Activated CD4-positive, alpha-beta T cell treated with anti-CD3 and anti-CD28 coated beads, Interleukin-2, Interleukin-6, amounts not matched to agents 100 ng/mL and 50 ng/mL, durations not matched to agents 16 hours and 8 hours (primary cell): ENCODE measurements at regions not wholly inside any gene's neighbourhood (a gene's known extent, or its start where the extent isn't known, plus 50 kb on each side); places are given as distances from the start of the nearest gene placed in this dataset.
A peak's percentile ranks its signal among the peaks of the same experiment; 100 is the strongest.

Experiments used
- DNase-seq: peaks from one replicate; pipeline ENCODE4 v3.0.0-alpha.2; 2020

DNA sequence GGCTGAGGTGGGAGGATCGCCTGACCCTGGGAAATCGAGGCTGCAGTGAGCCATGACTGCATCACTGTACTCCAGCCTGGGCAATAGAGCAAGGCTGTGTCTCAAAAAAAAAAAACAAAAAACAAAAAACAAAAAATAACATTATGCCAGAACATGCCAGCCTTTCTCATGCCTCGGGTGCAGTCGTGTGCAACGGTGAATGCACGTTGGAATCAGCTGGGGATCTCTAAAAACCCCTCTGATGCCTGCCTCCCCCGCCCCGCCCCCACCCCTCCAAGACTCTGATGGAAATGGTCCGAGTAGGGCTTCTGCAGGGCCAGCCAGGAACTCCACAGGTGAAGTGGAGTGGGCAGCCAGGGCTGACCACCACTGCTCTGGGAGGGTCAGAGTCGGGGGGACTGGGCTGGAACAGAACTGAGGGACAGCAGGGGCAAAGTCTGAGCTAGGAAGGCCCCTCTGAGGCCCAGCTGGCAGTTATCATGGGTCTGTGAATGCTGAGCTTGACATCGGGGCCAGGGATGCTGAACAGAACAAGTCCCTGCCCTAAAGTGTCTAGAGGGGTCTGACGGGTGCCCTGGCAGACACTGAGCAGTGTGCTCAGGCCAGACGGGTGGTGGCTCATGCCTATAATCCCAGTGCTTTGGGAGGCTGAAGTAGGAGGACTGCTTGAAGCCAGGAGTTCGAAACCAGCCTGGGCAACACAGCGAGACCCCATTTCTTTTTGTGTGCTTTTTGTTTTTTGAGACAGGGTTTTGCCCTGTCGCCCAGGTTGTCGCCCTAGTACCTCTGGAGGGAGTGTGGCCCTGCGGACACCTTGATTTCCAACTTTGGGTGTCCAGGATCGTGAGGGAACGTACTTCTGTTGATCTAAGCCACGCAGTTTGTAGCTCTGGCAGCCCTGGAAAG lies 193.4 kb upstream of the GSE1 start:
- DNase-seq = no peak

DNA sequence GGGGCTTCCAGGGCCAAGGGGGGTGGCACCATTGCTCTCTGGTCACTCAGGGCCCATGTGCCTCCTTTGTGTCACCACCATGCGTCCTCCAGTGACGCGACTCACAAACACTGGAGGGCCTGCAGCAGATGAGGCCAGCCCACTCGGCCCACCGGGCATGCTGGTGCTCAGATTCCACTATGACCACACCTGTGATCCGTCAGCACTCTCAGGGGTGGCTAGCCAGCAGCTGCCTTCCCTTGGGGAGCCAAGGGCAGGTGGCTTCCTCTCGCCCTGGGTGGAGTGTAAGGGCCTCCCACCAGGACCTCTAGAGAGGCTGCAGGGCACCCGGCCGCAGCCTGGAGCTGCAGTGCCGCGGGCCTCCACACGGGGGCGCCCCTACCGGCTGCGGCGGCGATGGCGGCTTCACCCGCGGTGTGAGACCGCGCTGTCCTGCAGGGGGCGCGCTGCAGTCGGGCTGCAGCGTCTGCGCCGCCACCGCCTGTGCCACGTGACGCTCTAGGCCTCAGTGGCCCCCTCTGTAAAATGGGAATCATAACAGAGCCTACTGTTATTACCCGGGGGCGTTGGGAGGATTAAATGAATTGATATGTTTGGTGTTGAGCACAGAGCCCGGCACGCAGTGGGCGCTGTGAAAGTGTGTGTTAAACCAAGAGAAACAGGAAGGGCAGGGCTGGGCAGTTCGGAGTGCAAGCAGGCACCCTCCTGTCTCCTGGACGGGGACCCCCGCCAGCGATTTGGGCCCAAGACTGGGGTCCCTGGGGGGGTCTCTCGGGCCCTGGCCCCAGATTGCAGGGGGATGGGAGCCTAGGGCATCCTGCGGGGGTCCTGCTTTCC lies 192.4 kb upstream of the GSE1 start:
- peak; percentile 86 for DNase-seq

DNA sequence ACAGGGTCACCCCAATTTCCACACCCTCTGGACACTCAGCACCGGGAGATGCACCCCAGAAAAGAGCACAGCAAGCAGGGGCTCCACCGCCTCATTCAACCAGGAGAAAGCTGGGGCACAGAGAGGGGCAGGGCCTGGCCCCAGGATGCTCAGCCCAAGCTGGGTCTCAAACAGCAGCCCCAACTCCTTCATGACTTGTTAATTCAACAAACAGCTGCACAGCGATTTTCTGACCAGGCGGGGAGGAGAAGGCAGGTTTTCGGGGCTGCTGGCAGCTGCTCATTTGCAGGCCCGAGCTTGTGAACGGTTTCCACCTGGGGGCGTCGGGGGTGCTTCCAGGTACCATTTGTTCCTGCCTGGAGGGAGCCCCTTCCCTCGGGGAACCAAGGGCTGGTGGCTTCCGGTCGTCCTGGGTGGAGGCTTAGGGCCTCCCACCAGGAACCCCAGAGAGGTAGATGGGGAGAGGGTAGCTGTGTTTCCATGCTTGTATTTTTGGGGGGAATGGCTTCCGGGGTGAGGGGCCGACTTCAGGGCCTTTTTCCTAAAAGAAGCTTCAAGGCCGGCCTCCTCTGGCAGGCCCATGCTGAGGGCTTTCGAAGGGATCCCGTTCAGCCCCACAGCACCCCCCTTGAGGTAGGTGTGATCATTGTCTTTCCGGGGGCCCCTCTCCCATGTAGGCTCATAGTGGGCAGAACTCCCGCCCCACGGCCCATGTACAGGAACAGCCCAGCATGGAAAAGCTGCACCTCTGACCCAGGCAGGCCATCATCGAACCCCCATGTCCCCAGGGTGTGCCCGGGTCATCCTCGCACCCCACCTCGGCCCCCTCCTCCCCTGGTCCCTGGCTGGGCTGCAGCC lies 191.6 kb upstream of the GSE1 start:
- no peak for DNase-seq

DNA sequence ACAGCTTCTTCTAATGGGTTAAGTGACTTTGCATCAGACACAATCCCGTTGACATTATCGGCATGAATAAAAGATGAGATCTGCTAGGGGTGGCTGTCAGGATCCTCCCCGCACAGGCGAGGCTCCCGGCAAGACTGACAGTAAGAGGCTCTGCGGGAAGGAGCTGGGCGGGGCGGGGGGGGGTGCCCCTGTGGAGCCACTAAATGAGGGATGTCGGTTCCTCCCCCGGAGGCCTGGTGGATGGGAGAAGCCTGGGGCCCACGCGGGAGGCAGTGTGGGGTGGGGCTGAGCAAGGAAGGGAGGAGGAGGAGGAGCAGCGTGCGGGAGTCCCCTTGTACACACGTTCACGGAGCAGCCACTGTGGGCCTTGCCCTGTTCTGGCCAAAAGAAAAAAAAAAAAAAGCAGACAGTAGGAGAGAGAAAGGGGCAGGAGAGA lies 190.9 kb upstream of the GSE1 start:
- DNase-seq = no peak

DNA sequence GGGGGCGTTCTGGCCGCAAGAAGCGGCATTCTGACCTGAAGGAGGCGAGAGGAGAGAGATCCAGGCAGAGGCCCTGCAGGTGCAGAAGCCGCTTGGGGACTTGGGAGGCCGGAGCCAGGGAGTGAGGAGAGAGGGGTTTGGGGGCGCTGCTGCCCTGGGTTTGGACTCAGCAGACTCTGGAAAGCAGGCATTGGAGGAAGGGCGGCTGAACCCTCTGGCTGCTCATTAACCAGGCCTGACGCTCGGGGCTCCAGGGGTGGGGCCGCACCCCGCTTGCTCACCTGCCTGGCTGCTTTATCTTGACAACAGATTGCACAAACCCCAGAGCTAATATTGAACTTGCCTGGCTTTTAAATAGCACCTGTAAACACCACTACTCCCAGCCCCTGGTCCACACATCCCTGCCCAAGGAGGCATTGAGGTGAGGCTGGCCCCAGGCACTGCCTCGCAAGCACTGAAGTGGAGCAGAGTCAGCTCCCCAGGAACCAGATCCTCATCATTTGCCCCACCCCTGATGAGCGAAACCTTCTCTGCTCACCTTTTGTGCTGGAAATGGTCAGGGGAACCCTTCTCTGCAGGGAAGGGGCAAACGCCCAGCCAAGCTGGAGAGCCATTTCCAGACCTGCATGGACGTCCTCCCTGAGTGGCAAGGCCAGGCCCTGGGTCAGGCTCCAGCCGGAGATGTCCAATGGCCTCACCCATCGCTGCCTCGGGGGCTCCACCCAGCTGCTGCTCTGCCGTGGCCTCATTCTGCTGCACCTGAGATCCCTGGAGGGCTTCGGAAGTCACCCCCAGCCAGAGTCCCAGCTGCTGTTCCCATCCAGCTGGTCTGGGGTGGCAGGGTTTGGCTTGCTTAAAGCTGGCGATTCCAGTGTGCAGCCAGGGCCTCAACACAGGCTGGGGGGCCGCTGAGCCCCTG lies 190.2 kb upstream of the GSE1 start:
- no peak for DNase-seq

DNA sequence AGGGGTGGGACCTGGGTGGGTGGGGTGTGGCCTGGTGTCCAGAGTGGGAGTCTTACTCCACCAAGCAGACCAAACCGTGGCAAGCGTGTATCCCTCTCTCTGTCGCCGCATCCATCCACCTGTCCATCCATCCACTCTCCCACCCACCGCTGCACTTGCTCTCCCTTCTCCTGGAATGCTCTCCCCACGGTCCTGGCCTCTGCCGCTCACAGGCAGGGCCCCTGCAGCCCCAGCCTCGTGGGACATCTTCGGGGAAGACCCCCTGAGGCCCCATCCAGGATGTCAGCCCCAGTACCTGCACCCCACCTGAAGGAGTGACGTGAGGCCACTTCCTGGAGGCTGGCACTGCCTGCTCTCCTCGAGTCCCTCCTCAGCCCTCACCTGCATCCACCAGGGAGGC lies 189.5 kb upstream of the GSE1 start:
- DNase-seq = no peak

DNA sequence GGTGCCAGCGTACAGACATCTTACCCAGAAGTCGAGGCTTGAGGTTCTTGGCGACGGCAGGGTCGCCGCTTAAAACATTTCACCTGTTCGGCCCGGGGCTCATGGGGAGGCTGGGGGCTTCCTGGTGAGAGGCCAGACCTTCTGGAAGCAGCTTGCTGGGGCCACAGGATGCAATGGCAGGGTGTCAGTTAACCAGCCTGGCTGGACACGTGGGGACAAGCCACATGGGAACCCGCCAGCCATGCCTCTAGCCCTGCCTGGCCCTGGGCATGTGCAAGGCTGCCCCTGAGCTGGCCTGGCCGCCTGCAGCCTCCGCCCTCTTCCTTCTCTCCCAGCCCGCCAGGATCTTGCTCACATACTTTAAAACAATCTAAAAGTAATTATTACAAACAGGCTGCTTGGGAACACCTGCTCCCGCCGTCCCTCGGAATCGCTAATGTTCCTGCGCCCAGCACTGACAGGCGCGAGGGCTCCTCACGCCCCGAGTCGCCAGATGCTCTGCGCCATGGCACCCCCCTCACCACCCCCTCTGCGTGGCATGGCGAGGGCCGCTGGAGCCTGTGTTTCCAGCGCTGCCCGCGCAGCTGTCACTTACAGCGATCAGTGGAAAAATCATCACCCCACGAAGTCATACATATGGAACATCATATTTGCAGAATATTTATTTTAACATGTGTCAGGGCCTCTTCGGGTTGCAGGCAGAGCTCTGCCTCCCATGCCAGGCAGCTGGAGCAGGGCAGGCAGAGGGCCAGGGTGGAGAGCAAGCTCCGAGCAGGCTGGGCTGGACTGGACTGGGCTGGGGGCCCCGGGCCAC lies 188.7 kb upstream of the GSE1 start:
- DNase-seq = no peak

DNA sequence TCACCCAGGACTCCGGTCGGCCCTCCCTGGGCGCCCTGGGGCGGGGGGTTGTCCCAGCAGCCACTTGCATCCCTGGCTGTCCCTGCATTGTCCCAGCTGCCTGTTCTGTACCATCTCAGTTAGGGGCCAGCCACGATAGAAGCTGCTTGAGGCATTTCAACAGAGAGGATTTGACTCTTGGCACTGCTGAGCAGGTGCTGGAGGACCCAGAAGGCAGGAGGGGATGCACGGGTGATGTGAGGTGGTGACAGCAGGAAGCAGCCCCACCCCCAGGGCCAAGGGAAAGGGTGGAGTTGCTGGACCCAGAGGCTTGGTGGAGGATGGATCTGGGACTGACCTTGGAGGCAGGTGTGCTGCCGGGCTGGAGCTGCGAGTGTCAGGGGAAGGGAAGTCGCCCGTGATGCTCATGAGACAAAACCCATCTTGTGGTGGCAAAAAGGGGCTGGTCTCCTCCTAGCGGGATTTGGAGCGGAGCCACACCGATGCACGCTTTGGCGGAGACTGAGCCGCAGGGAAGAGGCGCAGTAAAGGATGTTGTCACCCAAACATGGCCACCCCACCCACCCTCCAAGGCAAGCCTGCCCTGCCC lies 188.0 kb upstream of the GSE1 start:
- no peak for DNase-seq

DNA sequence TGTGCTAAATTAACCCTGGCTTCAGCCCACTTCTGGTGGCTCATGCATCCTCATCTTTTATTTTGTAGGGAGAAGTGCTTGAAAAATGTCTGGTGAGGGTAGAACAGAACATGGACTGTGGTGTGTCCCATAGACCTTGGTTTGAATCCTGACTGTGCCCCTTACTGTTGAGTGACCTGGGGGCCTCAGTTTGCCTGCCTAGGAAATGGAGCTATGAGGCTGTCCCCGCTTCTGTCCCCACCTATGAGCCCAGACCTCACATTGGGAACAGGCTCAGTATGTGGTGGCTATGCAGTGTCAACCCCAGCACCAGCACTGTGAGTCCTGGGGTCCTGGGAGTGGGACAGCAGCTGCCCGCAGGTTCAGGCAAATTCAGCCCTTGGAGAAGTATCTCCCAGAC lies 186.3 kb upstream of the GSE1 start:
- DNase-seq = no peak

DNA sequence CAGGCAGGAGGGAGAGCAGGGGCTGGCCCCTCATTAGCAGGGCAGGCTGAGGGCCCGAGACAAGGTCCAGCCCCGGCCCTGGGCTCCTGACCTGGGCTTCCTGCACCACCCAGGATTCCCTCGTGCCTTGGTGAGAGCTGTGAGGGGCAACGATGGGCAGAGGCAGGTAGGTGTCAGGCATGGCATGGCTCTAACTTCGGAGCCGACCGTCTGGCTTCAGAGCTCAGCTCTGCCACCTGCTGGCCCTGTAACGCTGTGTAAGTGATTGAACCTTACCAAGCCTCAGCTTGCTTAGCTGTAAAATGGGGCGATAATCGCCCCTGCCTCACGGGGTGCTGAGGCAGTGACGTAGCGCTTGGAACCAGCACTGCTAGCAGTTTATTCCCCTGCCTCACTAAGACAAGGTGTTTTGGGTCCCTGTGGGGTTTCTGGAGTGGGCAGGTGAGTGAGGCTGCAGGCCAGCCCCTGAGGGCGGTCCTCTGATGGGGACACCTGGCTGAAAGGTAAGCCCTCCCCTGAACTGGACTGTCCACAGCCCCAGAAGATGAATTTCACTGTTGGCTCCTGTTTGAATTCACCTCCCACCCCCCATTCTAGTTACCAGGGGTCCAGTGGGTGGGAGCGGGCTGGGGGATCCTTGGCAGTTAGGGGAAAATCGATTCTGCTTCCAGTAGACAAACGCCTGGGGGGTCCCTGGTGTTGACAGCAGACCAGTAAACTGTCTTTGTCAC lies 184.8 kb upstream of the GSE1 start:
- peak; percentile 61 for DNase-seq

DNA sequence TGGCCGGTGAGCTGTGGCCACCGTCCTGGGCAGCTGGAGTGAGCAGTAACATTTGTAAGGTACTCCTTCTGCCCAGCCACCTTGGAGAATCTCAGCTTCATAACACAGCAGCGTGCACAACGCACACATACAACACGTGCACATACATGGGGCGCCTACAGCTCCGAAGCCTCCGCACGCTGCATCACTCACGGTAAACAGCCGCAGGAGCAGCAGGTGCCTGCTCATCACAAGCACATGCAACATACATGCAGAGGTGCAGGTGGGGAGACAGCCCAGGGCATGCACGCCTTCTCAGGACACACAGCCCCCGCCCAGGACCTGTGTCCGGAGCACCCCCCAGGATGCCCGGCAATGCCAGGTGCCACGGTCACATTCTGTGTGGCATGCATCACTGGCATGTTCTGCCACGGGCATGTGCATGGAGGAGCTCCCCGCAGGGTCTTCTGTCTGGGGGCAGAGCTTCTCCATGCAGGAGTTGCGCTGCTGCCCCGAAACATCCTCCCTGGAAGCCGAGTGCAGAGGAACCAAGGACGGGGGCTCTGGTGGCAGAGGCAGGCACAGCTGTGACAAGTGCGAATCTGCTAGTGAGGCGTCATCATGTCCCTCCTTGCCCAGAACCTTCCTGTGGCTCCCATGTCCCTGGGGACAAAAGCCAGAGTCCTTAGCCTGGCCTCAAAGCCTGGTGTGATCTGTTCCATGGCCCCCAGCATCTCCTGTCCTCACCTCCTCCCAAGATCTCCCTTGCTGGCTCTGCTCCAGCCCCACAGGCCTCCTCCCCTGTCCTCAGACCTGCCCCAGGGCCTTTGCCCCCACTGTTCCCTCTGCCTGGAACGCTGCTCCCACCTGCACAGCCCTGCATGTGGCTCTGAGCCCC lies 184.0 kb upstream of the GSE1 start:
- DNase-seq = no peak

DNA sequence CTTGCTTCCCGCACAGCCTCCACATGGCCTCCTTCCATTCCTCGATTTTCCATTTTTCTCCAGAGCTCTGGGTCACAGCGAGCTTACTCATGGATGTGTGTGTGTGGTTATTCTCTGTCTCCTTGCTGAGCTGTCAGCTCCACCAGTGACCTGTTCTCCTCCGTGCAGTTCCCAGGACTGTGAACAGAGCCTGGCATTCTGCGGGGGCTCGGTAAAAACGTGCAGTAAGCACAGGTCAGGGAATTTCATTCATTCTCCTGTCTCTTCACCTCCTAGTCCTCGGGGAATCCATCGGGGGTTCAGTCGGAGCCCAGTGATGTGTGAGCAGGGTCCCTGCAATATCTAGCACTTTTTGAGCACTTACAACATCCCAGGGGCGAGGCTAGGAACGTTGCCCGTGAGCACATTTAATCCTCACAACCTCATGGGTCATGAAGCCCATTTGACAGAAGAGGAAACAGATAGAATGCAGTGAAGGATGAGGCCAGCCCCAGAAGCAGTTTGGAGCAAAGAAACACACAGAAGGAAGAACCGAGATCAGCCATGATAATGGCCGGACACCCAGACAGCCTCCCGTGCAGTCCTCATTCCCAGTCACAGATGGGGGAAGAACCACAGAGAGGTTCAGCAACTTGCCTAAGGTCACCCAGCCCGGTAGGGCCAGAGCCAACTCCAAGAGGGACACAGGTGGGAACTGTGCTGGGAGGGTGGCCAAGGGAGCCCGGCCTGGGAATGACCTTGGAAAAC lies 183.2 kb upstream of the GSE1 start:
- DNase-seq = no peak

DNA sequence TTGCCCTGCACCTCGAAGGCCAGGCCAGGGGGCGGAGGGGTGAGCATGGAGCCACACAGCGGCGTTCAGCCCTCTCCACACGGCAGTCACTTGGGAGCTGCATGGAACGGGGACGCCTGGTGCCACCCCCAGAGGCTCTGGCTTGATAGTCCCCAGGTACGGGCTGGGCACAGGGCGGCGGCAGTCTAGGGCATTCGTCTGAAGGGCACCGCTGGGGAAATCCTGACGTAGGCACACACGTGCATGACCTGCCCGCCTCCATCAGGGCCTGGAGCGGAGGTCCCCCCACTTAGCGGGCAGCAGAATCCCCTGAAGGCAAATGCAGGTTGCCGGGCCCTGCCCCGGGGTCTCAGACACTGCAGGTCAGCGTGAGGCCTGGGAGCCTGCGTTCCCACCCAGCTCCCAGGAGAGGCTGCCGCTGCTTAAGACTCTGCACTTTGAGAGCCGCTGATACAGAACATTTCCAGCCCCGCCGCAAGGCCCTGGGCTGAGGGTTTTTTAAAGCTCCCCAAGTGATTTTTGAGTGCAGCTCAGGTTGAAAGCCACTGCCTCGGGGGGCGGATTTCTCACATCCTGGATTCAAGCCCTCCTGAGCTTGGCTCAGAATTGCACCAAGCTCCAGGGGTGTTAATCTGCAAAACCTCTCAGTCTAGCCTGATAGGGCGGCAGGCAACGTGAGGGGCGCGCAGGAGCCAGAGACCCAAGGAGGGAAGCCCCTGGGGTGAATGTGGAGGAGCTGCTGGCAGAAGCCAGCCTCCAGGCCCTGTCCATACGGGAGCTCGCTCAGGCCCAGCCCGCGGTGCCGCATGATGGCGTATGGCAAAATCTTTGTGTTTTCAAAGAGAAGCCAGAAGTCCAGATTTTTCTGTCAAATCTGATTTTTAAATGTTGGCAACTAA lies 182.3 kb upstream of the GSE1 start:
- no peak for DNase-seq

DNA sequence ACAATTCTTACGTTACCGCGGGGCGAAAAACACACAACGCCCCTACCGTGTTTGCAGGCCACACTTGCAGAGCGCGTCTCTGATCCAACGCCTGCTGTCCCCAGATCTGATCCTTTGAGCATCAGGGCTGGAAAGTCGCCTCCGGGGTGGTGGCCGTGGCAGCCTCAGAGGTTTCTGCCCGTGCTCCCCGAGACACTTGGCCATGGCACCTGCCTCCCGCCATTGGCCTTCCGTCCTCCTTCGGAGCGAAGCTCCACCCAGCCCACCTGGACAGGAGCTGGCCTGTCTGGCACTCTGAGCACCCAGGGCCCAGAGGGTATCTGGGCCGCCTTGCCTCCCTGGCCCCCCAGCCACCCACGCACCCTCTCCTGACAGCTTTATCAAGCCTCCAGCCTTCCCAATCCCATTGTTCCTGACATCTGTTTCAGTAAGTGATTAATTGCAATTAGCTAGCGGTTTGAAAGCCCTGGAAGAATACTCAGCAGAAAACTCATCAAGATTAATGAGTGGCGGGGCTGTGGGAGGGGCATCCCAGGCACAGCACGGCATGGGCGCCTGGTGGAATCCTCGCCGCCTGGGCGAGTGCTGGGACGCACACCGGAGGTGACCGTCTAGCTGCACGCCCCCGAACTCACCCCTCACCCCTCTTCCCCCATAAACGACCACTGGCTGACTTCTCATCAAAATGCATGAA lies 181.5 kb upstream of the GSE1 start:
- DNase-seq = no peak

DNA sequence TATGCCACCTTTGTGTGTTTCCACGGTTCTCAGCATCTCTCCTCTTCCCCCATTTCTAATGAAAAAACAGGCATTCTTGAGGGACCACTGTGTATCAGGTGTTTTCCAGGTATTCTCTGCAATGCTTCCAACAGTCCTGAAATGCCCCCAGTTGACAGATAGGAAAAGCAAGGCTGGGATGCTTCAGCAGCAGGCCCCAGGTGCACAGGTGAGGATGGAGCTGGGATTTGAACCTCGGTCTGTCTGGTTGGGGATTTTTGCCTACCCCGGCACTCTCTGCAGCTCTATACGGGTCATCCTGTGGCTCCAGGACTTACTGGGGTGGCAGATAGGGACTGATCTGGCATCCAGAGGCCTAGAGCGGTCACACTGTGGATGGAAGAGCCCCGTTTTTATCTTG lies 180.5 kb upstream of the GSE1 start:
- DNase-seq = no peak

DNA sequence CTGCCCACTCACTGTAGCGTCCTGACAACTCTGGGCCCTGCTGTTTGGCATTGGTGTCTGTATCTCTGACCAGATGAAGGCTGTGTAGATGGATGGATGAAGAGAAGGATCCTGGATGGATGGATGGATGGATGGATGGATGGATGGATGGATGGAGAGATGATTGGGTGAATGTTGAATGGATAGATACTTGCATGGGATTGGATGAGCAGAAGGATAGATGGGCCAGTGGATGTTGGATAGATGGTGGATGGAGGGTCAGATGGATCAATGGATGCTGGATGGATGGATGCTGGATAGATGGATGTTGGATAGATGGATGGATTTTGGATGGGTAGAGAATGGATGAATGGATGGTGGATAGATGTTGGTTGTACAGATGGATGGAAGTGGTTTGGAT lies 179.6 kb upstream of the GSE1 start:
- DNase-seq = no peak
